HS-5 (cell line): ENCODE measurements at regions not wholly inside any gene's neighbourhood (a gene's known extent, or its start where the extent isn't known, plus 50 kb on each side); places are given as distances from the start of the nearest gene placed in this dataset.
A peak's percentile ranks its signal among the peaks of the same experiment; 100 is the strongest.

ENCODE experiments used
- DNase-seq: peaks from one replicate; pipeline ENCODE4 v3.0.0-alpha.2; 2012; ENCODE audit warnings: low read depth

DNA sequence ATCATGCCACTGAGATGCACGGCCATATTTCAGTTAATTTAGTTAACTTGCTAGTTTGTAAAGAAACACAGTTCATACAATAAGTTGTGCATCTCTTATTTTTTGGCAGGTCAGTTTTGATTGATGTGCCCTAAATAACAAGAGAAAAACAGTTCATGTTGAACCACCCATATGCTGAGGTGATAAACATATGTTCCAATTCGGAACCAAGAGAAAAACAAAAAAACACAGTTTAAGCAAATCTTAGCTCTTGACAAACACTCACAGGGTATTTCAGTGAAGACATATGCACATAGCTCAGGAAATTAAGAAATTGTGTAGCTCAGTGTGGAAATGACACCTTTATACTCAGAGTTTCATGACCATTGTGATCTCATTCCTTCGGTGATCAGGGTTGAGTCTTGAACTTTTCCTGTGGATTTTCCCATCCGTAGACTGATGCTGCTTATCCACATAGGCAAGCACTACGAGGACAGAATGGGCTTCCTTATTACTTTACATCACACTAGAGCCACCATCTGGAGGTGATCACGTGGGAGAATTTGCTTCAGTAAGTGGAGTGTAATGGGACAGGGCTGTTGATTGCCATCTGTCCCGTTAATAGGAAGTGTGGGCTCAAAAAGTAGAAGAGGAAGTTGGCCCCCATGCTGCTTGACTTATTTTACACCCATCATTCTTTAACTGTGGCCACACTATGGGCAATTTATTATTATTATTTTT, 773.0 kb downstream of the MTRR start:
- no peak for DNase-seq

DNA sequence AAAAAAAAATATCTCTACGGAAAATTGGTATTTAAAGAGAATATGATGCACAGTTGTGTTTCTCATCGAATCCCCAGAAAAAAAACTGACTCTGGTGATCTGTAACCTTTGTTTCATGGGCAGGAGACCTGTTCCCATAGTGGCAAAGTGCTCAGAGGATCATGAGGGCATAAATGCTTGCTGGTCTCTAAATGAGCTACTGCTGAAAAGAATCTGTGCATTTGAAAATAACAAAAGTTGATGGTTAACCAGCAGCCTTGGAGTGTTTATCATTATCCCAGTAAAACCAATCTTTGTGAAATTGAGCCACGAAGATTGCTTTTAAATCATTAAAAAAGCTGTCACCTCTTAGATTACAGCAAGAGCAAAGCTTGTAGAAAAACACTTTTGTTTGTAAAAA, 775.4 kb downstream of the MTRR start:
- no peak for DNase-seq

DNA sequence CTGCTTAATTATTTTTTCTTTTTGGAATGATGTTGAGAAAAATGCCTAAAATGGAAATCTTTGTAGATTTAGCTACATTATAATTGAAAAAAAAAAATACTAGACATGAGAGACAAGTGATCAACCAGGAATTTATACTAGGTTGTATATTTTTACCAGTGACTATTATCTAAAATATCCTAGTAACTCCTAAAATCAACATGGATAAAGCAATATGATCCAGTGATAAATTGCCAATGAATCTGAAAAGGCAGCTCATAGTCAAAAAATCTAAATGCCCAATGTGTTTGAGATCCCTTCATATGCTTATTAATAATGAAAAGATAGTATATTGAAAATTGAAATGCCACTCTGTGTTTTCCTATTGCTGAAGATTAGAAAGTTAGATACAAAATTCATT, 778.2 kb downstream of the MTRR start:
- no peak for DNase-seq

DNA sequence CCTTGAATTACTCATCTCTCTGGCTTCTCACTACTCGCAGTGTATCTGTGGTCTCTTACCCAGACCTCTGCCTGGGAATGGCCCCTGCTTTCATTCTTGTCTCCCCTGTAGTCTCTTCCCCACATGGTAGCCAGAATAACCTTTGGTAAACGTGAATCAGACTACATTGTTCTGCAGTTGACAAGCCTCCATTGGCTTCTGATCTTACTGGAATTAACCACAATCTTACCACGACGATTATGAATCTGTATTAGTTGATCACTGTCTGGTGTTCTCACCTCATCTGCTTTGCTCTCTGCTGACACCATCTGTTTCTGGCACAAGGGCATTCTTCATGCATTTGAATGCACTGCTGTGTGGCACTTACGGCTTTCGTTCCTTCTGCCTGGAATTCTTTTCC, 781.2 kb downstream of the MTRR start:
- peak; percentile 42 for DNase-seq

DNA sequence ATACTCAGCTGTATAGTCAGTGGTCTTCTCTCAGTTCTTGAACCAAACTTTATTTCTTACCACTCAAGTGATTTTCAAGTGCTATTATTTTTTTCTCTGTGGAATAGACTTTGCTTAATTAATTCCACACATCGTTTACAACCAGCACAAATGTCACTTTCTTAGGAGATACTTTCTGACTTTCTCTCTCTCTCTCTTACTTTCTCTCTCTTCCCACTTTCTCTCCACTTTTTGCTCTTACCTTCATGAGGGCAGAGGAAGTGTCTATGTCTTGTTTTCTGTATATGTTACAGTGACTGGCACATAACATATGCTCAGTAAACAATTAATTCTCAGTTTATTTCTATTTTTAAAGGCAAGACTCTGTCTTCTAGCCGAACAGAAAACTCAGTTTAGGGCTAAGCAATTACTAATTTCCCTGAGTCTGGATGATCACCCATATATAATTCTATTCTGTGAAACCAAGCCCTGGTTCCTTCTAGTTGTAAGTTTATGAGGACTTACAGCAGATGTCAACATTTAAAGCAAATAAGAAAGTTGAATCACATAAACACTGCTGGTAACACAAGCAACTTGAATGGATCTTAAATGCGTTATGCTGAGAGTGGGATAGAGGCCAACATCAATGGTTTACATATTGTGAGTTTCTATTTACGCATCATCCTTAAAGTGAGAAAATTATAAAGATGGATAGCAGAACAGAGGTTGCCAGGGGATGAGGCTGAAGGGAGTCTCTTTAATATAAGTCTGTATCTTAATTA, 791.4 kb downstream of the MTRR start:
- DNase-seq, result no peak

DNA sequence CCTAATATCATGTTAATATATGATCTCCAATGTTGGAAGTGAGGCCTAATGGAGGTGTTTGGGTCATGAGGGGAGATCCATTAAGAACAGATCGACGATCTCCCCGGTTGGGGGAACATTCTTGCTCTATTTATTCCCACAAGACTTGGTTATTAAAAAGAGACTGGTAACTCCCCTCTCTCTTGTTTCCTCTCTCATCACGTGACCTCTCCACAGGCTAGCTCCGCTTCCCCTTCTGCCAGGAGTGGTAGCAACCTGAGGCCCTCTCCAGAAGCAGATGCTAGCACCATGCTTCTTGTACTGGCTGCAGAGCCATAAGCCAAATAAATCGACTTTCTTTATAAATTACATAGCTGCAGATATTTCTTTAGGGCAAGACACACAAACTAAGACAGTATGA, 794.4 kb downstream of the MTRR start:
- DNase-seq, result no peak

DNA sequence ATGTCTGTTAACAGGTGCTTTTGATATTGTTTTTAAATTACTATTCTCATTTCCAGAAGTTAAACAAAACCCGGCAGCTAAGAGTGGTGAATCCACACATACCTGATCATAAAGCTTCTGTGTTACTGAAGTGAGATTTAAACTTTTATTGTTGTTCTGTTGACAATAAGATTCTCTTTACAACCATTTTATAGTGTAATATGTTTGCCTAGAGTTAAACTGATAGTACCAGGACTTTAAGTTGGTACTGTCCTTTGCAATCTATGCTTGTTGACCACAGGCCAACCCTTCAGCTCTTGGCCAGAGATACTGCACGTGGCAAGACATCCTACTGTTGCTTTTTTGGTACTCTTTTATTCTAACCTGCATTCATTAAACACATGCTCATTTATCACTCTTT, 806.2 kb downstream of the MTRR start:
- no peak for DNase-seq

DNA sequence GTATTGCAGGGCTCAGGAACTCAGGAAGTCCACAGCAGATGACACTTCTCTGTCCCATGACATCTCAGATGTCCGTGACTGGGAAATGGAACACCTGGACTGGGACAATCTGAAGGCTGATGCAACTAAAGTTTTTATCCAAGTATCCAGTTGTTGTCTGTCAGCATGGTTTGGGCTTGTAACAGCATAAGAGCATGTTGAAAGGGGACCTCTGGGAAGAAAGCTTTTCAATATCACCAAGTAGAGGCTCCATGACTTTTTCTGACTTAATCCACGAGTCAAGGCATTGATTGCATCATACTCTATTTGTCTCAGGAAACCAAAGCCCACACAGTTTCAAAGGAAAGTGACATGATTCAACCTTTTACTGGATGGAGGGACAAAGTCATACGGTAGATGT, 807.7 kb downstream of the MTRR start:
- DNase-seq, result no peak

DNA sequence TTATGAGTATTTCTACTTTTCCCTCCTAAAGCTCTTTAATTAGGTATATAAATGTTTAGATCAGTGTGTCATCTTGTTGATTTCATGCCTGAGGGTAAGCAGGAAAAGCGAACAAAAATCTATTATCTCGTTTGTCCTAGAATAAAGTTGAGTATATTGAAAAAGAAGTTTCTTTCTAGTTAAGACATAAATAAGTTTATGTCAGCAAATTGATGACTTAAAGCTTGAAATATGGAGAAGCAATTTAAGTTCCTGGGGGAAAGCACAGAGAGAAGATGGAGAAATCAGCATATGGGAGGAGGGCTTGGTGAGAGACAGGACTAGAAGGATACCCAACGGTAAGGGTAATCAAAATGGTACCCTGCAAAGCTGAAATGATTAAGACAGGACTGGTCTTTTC, 813.4 kb downstream of the MTRR start:
- DNase-seq, result no peak

DNA sequence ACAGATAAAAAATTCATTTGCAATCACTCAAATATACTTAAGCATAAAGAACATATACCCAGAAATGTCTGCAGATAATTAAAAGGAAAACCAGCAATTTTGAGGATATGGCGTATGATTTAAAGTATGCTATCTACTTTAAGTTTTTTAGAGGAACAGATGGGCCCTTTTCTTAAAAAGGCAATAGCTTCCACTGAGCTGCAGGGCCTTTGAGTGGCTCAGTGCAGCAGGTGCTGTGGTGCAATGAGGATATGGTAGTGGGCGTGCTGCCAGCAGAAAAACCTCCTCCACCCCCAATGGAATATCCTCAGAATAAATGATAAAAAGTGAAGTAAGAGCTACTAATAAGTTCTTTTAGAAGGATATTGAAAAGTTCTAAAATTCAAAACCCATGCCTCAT, 814.5 kb downstream of the MTRR start:
- DNase-seq, result no peak

DNA sequence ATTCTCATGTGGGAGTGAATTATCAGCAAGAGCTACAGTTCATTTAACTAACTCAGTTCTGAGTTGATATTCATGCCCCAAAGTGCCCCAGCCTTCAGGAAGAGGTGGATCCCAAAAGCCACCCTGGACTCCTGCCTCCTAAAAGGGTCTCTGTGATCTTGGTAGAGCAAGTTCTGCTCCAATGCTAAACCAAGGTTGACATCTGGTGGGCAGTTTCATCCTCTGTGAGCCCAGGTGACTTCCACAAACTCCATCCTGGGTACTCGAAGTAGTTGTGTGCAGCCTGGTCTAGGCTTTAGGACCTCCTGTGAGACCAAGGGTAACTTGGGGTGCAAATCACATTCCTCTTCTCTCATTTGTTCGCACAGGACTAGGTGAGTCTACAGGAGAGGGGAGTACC, 816.8 kb downstream of the MTRR start:
- no peak for DNase-seq

DNA sequence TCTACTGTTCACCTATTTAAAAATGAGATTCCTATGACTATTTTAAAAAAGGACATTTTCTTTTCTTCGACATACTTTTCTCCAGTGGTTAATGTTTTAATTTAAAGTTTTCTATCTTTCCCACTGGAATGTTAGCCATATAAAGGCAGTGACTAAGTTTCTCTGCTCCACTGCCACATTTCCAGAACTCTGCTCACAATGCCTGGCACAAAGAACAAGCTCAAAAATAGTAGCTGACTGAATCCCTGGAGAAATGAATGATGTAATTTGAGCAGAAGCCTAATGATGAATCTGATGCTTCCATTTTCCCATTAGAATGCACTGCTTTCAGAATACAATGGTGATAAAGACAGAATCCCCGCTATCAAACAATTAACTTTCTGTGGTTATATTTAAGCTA, 817.8 kb downstream of the MTRR start:
- peak; percentile 16 for DNase-seq

DNA sequence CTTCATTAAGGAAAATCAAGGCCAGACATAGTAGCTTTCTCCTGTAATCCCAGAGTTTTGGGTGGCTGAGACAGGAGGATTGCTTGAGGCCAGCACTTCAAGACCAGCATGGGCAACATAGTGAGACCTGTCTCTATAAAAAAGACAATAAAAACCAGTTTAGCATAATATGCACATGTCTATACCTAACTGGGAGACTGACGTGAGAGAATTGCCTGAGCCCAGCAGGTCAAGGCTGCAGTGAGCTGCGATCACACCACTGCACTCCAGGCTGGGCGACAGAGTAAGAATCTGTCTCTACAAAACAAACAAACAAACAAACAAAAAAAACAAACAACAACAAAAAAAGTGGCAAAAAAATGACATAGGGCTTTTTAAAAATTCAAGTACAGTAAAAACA, 820.8 kb downstream of the MTRR start:
- no peak for DNase-seq

DNA sequence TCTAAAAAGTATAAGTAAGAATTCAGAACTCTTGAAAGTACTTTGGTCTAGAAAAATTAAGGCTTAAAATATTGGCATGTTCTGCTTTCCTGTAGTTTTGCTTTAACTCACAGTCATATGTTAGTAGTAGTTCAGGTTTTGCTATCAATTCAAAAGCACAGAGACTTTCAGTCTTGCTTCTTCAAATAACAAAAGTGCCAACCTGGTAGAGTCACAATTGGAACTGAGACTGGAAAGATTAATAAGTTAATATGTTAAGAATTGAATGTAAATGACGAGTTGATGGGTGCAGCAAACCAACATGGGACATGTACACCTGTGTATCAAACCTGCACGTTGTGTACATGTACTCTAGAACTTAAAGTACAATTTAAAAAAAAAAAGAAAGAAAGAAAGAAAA, 822.3 kb downstream of the MTRR start:
- DNase-seq, result no peak

DNA sequence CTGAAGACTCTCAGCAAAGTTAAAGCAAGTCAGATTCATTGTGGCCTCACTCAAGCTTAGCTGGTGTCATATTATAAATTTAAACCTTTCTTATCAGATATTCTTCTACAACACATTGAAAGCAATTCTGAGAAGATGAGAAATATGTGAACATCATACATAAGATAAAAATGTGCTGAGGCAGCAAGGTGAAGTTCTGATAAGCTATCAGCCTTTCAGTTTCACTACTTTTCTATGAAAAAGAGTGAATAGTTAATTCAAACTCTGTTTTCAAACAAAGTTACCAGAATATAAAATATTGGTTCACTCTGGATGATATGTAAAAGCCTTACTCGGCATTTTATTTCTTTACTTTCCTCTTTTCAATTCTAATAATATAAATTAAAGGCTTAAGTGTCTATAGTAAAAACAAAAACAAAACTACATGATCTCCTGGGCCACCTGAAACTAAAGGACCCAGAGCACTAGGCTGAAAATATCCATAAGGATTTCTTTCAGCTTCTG, 824.4 kb downstream of the MTRR start:
- DNase-seq, result no peak

DNA sequence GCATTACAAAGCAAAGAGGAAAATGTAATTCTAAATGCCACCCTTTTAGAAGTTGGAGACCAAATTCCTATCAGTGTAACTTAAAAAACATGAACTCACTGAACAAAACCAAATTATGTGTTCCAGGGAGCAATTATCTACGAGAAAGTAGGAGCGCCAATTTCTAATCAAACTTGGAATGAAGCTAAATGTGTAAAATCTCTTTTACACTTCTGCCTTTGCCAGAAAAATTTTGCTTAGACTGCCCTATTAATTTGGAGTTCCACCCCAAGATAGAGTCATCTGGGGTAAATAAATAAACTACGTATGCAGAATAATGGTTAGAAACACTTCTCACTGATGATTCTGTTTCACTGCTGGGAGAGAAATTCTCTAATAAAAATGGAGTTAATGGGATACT, 825.6 kb downstream of the MTRR start:
- no peak for DNase-seq

DNA sequence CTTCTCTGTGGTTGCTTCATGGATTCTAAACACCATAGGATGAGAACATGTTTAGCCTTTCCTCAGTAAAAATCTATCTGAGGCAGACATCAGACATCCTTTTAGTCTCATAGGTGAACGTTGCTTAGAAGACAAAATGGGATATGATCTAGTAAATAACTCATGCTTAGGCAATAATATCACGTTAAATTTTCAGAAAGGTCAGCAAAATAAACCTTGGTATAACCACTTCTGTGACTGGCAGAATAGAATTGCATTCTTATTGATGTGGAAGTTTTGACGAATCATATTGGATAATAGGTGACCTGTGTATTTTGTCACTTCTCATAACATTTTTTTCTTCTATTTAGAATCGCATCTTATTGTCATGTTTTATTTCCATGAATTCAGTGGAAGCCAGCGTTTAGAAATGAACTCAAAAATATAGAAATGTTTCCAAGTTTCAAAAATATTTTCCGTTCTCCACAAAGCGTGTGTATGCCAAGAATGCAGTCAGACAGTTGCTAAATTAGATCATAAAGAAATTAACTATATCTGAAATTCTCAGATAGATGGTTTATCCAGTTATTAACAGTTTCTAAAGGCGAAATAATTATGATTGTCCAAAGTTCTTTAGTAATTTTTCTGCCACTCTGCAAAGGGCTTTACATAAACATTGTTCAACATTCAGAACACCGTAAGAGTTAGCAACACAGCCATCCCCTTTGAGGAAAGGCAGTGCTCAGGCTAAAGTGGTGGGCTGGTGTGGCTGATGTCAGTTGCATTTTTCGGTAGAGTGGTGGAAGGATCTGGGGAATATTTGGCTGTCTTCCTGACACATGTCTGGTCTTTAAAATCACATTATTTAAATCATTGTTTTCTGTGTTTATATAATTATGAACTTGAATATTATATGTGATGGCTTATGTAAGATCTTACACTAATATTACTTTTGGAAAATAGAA, 827.2 kb downstream of the MTRR start:
- DNase-seq, result no peak

DNA sequence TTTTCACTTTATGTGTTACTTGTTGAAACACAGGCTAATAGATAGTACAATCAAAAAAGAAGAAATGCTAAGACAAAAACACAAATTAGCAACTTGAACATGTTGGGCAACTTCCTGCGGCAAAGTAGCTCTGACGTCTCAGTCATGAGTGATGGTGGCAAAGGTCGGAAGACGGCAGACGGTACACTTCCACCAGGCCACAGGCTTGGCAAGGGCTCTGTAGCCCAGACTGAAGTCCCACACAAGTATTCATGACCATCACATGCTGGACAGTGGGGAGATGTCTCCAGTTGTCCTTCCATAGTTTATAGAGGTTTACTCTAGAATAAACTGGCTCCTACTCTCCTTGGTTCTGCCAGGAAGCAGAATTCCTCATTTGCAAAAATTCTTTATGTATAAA, 831.3 kb downstream of the MTRR start:
- DNase-seq, result no peak

DNA sequence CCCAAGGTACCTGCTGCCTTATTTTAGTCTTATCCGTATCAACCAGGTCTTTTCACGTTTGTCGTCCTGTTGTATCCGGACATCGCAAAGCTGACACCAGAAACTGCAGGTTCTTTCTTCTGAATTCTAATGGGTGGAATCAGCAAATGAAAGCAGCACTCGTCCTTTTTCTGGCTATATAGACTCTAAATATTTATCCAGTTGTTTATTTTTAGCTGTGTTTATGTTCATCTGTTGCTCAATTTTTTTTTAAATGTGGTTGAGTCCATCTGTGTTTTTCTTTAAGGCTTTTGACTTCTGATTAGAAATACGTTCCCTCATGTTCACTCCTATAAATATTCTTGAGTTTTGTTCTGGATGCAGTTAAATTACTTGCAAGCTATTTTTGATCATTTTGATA, 831.7 kb downstream of the MTRR start:
- no peak for DNase-seq

DNA sequence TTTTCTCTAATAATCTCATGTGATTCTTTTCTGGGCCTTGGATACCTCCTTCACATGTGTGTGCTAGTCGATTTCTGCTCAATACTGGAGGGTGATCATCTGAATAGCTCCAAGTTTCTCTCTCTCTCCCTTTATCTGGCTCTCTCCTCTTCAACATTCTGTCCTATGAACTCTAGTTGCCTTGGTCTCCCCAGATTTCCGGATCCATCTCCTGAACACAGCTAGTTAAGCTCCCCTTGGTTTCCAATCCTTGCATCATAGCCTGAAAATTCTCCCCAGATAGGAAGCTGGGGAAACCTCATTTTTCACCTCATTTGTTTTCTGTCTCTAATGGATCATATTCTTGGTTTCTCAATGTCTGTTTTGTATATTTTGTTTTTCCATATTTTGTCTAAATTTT, 832.3 kb downstream of the MTRR start:
- no peak for DNase-seq

DNA sequence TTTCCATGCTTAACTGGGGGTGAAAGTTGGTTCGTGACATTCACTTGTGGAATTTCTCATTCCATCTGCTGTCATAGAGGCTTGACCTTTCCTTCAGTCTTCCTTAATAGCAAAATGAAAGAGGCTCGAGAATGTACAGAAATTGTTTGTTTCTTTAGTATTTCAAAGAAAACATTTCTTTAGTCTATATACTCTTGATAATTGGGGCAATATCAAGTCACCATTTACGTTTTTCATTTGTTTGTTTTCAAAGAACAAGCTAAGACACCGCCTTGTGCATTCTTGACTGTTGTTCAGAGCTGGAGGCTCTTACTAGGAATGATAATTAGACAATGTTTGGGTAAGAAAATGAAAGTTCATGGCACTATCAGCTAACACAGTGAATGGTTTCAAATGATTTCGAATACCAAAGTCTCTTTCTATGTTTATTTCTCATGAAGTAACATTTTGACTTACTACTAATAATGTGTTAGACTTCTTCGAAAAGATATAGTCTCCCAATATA, 835.4 kb downstream of the SEMA5A start:
- DNase-seq, result no peak

DNA sequence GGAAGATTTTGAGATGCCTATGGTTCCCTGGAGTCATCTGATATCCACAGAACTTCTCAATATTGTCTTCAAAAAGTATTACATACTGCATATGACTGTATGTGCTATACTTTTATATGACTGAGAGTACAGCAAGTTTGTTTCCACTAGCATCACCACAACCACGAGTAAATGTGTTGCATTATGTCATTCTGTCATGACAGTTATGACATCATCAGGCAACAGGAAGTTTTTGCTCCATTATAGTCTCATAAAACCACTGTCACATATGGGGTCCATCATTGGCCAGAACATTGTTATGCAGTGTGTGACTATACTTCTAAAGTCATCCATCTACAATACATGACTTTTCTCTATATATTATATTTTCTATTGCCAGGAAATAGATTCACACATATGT, 831.7 kb downstream of the SEMA5A start:
- no peak for DNase-seq
